ENCODE measurements at regions not wholly inside any gene's neighbourhood (a gene's known extent, or its start where the extent isn't known, plus 50 kb on each side); places are given as distances from the start of the nearest gene placed in this dataset.

GRCh38 chr6:153634416-153634815 is 404.6 kb upstream of the OPRM1 start:
- TF ChIP-seq, protein P1, sequence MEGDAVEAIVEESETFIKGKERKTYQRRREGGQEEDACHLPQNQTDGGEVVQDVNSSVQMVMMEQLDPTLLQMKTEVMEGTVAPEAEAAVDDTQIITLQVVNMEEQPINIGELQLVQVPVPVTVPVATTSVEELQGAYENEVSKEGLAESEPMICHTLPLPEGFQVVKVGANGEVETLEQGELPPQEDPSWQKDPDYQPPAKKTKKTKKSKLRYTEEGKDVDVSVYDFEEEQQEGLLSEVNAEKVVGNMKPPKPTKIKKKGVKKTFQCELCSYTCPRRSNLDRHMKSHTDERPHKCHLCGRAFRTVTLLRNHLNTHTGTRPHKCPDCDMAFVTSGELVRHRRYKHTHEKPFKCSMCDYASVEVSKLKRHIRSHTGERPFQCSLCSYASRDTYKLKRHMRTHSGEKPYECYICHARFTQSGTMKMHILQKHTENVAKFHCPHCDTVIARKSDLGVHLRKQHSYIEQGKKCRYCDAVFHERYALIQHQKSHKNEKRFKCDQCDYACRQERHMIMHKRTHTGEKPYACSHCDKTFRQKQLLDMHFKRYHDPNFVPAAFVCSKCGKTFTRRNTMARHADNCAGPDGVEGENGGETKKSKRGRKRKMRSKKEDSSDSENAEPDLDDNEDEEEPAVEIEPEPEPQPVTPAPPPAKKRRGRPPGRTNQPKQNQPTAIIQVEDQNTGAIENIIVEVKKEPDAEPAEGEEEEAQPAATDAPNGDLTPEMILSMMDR (IDR thresholded peaks at IDR 0.05), result no peak
- no peak for TF ChIP-seq POLR2AphosphoS5 (IDR thresholded peaks at IDR 0.05)
- no peak for TF ChIP-seq POLR2A (IDR thresholded peaks at IDR 0.05)

All from prostate gland (tissue), 2 donors.